GM18508 (cell line): ENCODE measurements at regions not wholly inside any gene's neighbourhood (a gene's known extent, or its start where the extent isn't known, plus 50 kb on each side); places are given as distances from the start of the nearest gene placed in this dataset.

Experiments
- ATAC-seq: cut with Tn5 transposase; IDR thresholded peaks from one replicate; pipeline ENCODE4 v1.9.1; 2021; ENCODE audit warnings: moderate number of reproducible peaks; ENCODE audit not compliant: insufficient read depth, unreplicated experiment

GRCh38 chr2:220833446-220833845 is 738.7 kb downstream of the EPHA4 start:
- no peak for ATAC-seq

DNA sequence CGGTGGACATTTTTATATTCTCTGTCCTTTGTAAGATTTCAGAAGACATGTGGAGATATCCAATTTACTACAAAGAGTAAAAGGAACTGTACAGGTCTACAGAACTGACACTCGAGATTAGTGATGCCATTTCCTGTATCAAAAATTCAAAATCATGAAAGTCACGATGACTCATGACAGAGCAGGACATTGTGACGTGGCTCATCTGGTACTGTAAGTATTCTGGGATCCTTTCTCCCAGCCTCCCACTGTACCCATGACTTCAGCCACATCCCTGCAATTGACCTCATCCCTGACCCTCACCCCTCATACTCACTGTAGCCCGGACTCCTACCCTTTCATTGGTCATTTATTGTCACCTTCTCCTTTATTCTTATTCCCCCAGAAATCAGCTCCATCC is 736.5 kb downstream of the EPHA4 start:
- no peak for ATAC-seq

DNA sequence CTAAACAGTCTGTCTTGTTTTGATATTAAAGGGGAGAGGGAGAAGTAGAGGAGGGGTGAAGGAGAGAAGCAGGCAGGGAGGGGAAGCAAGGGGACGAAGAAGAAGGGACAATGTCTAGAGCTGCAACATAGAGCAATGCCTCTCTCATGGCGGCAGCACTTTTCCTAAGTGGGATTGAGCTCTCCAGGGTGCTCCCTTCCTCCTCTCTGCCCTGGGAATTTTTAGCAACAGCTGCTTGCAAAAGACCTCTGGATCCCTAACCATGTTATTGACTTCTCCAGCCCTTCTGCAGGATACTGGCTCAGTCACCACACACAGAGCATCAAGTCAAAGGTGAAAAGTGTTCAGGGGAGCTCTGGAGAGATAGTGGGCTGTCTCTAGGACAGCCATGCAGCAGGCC is 734.9 kb downstream of the EPHA4 start:
- ATAC-seq = no peak

- ATAC-seq = no peak
Measured at GRCh38 chr2:220842901-220843665, 729.0 kb downstream of the EPHA4 start.

- no peak for ATAC-seq
Measured at GRCh38 chr2:220845766-220846273, 726.3 kb downstream of the EPHA4 start.

- ATAC-seq = no peak
Measured at GRCh38 chr2:220847006-220847405, 725.1 kb downstream of the EPHA4 start.

- no peak for ATAC-seq
Measured at GRCh38 chr2:220847589-220847988, 724.5 kb downstream of the EPHA4 start.

- ATAC-seq = no peak
Measured at GRCh38 chr2:220849433-220849832, 722.7 kb downstream of the EPHA4 start.

GRCh38 chr2:220850116-220850515 is 722.0 kb downstream of the EPHA4 start:
- ATAC-seq = no peak

GRCh38 chr2:220855296-220855695 is 716.8 kb downstream of the EPHA4 start:
- no peak for ATAC-seq

DNA sequence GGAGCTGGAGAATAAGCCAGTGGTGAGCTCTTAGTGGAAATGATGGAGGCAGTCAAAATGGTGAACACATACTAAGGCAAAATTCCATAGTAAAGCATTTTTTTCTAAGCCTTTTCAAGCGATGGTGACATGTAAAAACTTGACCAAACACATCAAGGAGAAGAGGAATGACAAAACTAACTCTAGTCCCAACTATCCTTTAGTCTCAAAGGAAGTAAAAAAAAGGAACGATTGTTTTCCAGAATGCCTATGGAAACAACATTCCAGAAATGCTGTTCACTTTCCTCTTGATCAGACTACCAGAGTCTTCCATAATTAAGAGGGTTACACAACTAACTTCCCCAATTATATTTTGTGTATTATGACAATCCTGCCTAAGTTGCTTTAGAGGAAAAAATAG is 715.6 kb downstream of the EPHA4 start:
- no peak for ATAC-seq

DNA sequence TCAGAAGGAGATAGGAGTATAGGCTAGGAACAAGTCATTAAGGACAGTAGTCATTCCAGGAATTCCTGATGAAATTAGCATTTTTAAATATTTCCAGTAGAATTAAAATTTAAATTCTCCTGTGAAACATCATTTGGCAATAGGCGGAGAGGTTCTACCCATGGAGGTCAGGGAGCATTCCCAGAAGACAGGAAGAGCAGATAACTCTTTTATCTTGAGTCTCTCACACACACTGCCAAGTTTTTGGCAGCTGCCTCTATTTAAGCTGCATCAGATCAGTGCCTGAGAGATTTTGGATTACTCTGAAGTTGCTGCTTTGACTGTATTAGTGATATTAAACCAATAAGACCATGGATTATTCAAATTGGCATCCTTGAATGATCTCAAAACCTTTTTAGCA is 714.7 kb downstream of the EPHA4 start:
- ATAC-seq = no peak

GRCh38 chr2:220858101-220858500 is 714.0 kb downstream of the EPHA4 start:
- ATAC-seq = no peak

GRCh38 chr2:220871909-220872308 is 700.2 kb downstream of the EPHA4 start:
- no peak for ATAC-seq

DNA sequence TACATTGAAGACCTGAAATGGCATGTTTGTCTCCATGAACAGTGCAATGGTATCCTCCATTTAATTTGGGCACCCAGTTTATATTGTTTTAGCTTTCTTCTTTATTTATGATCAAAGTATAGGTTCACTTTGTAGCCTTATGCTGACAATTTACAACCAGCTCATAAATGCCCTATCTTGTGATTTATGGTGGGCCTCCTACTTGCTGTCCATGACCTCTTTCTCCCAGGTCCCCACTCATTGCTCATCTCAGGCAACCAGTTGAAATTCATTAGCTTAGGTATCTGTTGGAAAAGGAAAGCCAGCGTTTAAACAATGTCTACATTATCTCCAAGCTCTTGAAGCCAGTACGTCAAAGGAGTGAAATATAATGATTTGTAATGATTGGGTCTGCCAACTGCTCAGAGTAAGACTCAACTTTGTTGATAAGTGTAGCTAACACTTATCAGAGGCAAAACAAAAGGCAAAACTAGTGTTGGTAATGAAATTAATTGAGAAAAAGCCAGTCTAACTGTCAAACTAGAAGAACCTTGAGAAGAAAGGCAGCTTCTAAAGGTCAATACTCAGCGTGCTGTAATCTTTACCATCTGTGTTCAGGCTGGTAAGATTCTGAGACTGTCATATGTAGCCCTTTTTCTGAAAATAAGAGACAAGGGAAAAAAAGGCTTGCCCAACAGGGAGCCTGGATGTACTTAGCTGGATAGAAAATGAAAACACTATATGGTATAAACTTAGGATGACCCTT is 695.9 kb downstream of the EPHA4 start:
- ATAC-seq = no peak

DNA sequence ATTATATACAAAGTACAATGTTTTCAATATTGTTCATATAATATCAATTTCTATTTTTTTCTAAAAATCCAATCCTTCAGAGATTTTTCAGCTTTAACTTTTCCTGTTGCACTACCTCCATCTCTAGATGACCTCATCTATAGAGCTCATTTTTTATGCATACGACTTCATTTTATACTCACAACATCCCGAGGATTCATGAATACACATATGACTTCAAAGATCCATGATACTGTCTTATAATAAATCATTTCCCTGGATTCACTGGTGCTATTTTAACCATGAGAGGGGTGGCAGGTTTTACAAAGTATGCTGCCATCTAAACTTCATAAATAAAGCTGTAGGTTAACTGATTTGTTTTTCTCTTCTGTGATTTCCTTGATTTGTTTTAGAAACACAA is 694.6 kb downstream of the EPHA4 start:
- ATAC-seq = no peak

- no peak for ATAC-seq
Measured at GRCh38 chr2:220877897-220878296, 694.2 kb downstream of the EPHA4 start.

DNA sequence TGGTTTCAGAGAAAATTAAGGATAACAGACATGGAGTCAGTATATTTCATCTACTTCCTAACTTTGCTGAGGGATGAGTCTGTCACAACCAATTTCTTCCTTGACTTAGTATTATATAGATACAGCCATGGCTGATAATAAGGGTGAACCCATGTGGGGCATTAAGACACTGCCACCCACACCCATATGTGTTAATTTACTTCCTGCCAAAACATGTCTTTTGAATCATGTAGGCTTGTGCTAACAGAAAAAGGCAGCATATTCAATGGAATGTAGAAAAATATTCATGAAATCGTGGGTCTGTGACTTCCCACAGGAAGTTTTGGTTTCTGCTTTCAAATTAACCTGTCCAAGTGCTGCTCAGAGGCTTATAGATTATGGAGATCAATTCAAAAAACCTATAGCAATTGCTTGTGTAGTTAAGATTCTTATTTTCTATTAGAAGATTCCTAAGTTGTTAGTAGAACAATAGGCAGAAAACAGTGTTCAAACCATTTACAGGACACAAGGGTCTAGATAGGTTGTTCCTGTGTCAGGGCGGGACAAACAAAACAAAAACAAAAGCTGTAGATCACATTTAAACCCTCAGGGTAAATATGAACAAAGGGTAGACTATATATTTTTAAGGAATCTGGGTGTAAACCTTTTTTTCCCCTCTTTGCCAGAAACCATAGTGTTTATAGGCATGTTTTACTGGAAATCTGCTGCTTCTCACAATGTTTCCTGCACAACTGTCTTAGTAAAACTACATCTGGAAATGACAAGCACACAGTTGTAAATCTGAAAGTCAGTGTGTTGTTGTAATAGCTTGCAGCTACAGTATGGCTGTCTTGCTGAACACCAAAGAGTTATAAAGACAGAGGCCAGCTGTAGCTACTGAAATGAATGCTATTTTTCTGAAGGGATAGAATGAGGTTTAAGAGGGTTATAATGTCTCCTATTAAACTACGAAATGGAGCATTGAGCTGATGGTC is 691.2 kb downstream of the EPHA4 start:
- no peak for ATAC-seq

GRCh38 chr2:220882507-220882906 is 689.6 kb downstream of the EPHA4 start:
- ATAC-seq = no peak

- ATAC-seq = no peak
Measured at GRCh38 chr2:220885593-220885992, 686.5 kb downstream of the EPHA4 start.
